WTC11 (cell line): ENCODE measurements at regions not wholly inside any gene's neighbourhood (a gene's known extent, or its start where the extent isn't known, plus 50 kb on each side); places are given as distances from the start of the nearest gene placed in this dataset.

Experiments
- ATAC-seq: fragments of 200-7000 bp; cut with Tn5 transposase; 2 replicates; pipeline ENCODE4 v1.10.0; 2021; ENCODE audit warnings: mild to moderate bottlenecking, moderate library complexity
- CTCF ChIA-PET: fragments of 300-600 bp; sonication (Branson Sonifier 250); formaldehyde crosslinking; loops from one replicate; lab custom pipeline; 2021; ENCODE audit warnings: antibody characterized with exemption; lab: Charles Lee
- POLR2A ChIA-PET: fragments of 350-600 bp; sonication (Branson Sonifier 250); formaldehyde crosslinking; loops from one replicate; lab custom pipeline; 2021; ENCODE audit warnings: antibody characterized with exemption; lab: Charles Lee
- DNase-seq: peaks from one replicate; pipeline ENCODE4 v3.0.0; 2021; ENCODE audit warnings: low spot score
- H3K27ac Mint-ChIP-seq: 2 replicates; pipeline ENCODE4 v1.8.0; 2021; ENCODE audit warnings: mixed read lengths
- H3K27me3 Mint-ChIP-seq: 2 replicates; pipeline ENCODE4 v1.8.0; 2021; ENCODE audit warnings: low read depth, mild to moderate bottlenecking, moderate library complexity, mixed read lengths
- H3K36me3 Mint-ChIP-seq: 2 replicates; pipeline ENCODE4 v1.8.0; 2021; ENCODE audit warnings: mixed read lengths
- H3K4me1 Mint-ChIP-seq: 2 replicates; pipeline ENCODE4 v1.8.0; 2022; ENCODE audit warnings: mixed read lengths
- H3K4me3 Mint-ChIP-seq: 2 replicates; pipeline ENCODE4 v1.8.0; 2021; ENCODE audit warnings: mild to moderate bottlenecking, moderate library complexity, mixed read lengths
- H3K9me3 Mint-ChIP-seq: 2 replicates; pipeline ENCODE4 v1.8.0; 2021; ENCODE audit warnings: mixed read lengths
- ATF3 ChIP-seq: sonication (generic); formaldehyde crosslinking; conservative IDR thresholded peaks from 2 replicates; pipeline ENCODE4 v1.8.1; 2022; ENCODE audit warnings: mild to moderate bottlenecking, missing genetic modification reagents
- E2F5 ChIP-seq: sonication (generic); formaldehyde crosslinking; IDR thresholded peaks from 2 replicates; pipeline ENCODE4 v1.8.1; 2022; ENCODE audit warnings: mild to moderate bottlenecking, moderate library complexity, missing genetic modification reagents
- ELF4 ChIP-seq: sonication (generic); formaldehyde crosslinking; IDR thresholded peaks from 2 replicates; pipeline ENCODE4 v1.8.1; 2022; ENCODE audit warnings: low read depth, mild to moderate bottlenecking, moderate library complexity, missing genetic modification reagents
- FOXK1 ChIP-seq: sonication (generic); formaldehyde crosslinking; IDR thresholded peaks from 2 replicates; pipeline ENCODE4 v1.8.0; 2022; ENCODE audit warnings: mild to moderate bottlenecking, moderate library complexity, missing genetic modification reagents
- GABPB1 ChIP-seq: sonication (generic); formaldehyde crosslinking; IDR thresholded peaks from 2 replicates; pipeline ENCODE4 v1.8.1; 2023; ENCODE audit warnings: mild to moderate bottlenecking, missing genetic modification reagents
- HMGA2 ChIP-seq: fragments of 250-450 bp; sonication (Bioruptor Pico); IDR thresholded peaks from 2 replicates; pipeline ENCODE4 v1.4.0; 2021; ENCODE audit warnings: mild to moderate bottlenecking, moderate library complexity
- IRF2 ChIP-seq: sonication (generic); formaldehyde crosslinking; IDR thresholded peaks from 2 replicates; pipeline ENCODE4 v1.8.0; 2022; ENCODE audit warnings: low read depth, missing genetic modification reagents, borderline replicate concordance
- JUN ChIP-seq: sonication (generic); formaldehyde crosslinking; IDR thresholded peaks from 2 replicates; pipeline ENCODE4 v1.8.0; 2023; ENCODE audit warnings: mild to moderate bottlenecking, missing genetic modification reagents
- KAT7 ChIP-seq: sonication (generic); formaldehyde crosslinking; IDR thresholded peaks from 2 replicates; pipeline ENCODE4 v1.8.1; 2023; ENCODE audit warnings: missing genetic modification reagents, mild to moderate bottlenecking, borderline replicate concordance
- MXD4 ChIP-seq: fragments of 250-450 bp; sonication (Bioruptor Pico); IDR thresholded peaks from 2 replicates; pipeline ENCODE4 v1.8.0; 2021; ENCODE audit warnings: mild to moderate bottlenecking, moderate library complexity, borderline replicate concordance
- NFATC4 ChIP-seq: fragments of 250-450 bp; sonication (Bioruptor Pico); IDR thresholded peaks from 2 replicates; pipeline ENCODE4 v1.9.0; 2021; ENCODE audit warnings: mild to moderate bottlenecking
- NR1H2 ChIP-seq: sonication (generic); formaldehyde crosslinking; IDR thresholded peaks from 2 replicates; pipeline ENCODE4 v1.9.0; 2021; ENCODE audit warnings: mild to moderate bottlenecking, moderate library complexity, missing genetic modification reagents
- NR2C2 ChIP-seq: sonication (generic); formaldehyde crosslinking; IDR thresholded peaks from 2 replicates; pipeline ENCODE4 v1.8.0; 2022; ENCODE audit warnings: mild to moderate bottlenecking, missing genetic modification reagents
- SMAD3 ChIP-seq: sonication (generic); formaldehyde crosslinking; IDR thresholded peaks from 2 replicates; pipeline ENCODE4 v1.8.0; 2022; ENCODE audit warnings: missing genetic modification reagents, mild to moderate bottlenecking, borderline replicate concordance
- ZNF219 ChIP-seq: sonication (generic); formaldehyde crosslinking; IDR thresholded peaks from 2 replicates; pipeline ENCODE4 v1.8.0; 2023; ENCODE audit warnings: missing genetic modification reagents, mild to moderate bottlenecking, borderline replicate concordance
- ZNF232 ChIP-seq: sonication (generic); formaldehyde crosslinking; IDR thresholded peaks from 2 replicates; pipeline ENCODE4 v1.8.0; 2022; ENCODE audit warnings: mild to moderate bottlenecking, missing genetic modification reagents
- ZNF416 ChIP-seq: fragments of 250-450 bp; sonication (Bioruptor Pico); IDR thresholded peaks from 2 replicates; pipeline ENCODE4 v1.9.0; 2021; ENCODE audit warnings: mild to moderate bottlenecking, inconsistent platforms
- ZNF425 ChIP-seq: fragments of 250-450 bp; sonication (Bioruptor Pico); conservative IDR thresholded peaks from 2 replicates; pipeline ENCODE4 v1.9.0; 2021; ENCODE audit warnings: mild to moderate bottlenecking
- TF ChIP-seq, protein P1 (sequence below): fragments of 250-450 bp; sonication (Bioruptor Pico); IDR thresholded peaks from 2 replicates; pipeline ENCODE4 v1.8.0; 2021; ENCODE audit warnings: mild to moderate bottlenecking
- TF ChIP-seq, protein P2 (sequence below): sonication (generic); formaldehyde crosslinking; IDR thresholded peaks from 2 replicates; pipeline ENCODE4 v1.8.1; 2023; ENCODE audit warnings: mild to moderate bottlenecking, missing genetic modification reagents, moderate library complexity
- TF ChIP-seq, protein P3 (sequence below): sonication (generic); formaldehyde crosslinking; IDR thresholded peaks from 2 replicates; pipeline ENCODE4 v1.8.1; 2023; ENCODE audit warnings: mild to moderate bottlenecking, missing genetic modification reagents, moderate library complexity
- TF ChIP-seq, protein P4 (sequence below): sonication (generic); formaldehyde crosslinking; IDR thresholded peaks from 2 replicates; pipeline ENCODE4 v1.8.0; 2022; ENCODE audit warnings: mild to moderate bottlenecking, missing genetic modification reagents

DNA sequence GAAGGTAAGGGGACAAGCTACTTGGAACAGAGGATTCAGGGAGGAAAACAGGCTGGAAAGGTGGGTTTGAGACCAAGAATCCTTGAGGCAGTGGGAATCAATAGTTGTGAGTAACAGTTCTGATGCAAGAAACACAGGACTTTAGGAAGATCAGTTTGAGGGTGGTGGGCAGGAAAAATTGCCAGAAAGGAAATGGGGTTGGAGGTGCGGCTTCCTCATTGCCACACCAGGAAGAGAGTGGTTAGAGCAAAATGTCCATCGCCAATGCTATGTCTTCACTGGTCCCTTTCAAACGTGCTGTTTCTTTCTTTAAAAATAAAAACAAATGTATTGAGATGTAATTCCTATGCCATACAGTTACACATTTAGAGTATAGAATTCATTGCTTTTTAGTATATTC lies 57.1 kb upstream of the NOCT start (continued):
- TF ChIP-seq KAT7: no peak
- TF ChIP-seq, protein P1, sequence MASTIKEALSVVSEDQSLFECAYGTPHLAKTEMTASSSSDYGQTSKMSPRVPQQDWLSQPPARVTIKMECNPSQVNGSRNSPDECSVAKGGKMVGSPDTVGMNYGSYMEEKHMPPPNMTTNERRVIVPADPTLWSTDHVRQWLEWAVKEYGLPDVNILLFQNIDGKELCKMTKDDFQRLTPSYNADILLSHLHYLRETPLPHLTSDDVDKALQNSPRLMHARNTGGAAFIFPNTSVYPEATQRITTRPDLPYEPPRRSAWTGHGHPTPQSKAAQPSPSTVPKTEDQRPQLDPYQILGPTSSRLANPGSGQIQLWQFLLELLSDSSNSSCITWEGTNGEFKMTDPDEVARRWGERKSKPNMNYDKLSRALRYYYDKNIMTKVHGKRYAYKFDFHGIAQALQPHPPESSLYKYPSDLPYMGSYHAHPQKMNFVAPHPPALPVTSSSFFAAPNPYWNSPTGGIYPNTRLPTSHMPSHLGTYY: no peak
- no peak for TF ChIP-seq ZNF232
- no peak for TF ChIP-seq NR1H2

GRCh38 chr4:138957302-138957701 lies 58.3 kb upstream of the NOCT start:
- Mint-ChIP-seq H3K9me3 (no peaks in the 10 kb centered on the region), H3K27me3 (no peaks in the 10 kb centered on the region), H3K27ac (no peak overlapping the region), H3K4me1 (peaks cover 5% of the 10 kb centered on the region), H3K36me3 (no peaks in the 10 kb centered on the region), H3K4me3 (no peak overlapping the region)
- ATAC-seq: no peak
- TF ChIP-seq NR1H2 (no peak), IRF2 (CRISPR knock-in tag) (no peak), NFATC4 (CRISPR knock-in tag) (no peak), MXD4 (CRISPR knock-in tag) (no peak), NR2C2 (CRISPR knock-in tag) (no peak), FOXK1 (no peak)
- TF ChIP-seq, protein P2, sequence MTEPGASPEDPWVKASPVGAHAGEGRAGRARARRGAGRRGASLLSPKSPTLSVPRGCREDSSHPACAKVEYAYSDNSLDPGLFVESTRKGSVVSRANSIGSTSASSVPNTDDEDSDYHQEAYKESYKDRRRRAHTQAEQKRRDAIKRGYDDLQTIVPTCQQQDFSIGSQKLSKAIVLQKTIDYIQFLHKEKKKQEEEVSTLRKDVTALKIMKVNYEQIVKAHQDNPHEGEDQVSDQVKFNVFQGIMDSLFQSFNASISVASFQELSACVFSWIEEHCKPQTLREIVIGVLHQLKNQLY (CRISPR knock-in tag): no peak
- CTCF ChIA-PET: interaction anchor here (1.0 kb wide), 1 partner anchor 19 kb away, joined by 3 read pairs; no protein-coding TSS in a partner anchor
- POLR2A ChIA-PET: no interaction called here
- no peak for DNase-seq

GRCh38 chr4:138954428-138954827 lies 61.2 kb upstream of the NOCT start:
- no peaks in the 10 kb centered on the region for H3K27me3 Mint-ChIP-seq
- no peak for ATAC-seq
- no peaks in the 10 kb centered on the region; the same call in 1 of the 2 replicates for H3K4me1 Mint-ChIP-seq
- no peak overlapping the region for H3K4me3 Mint-ChIP-seq
- CTCF ChIA-PET: no interaction called here
- no peak for TF ChIP-seq ZNF219
- TF ChIP-seq, protein P3, sequence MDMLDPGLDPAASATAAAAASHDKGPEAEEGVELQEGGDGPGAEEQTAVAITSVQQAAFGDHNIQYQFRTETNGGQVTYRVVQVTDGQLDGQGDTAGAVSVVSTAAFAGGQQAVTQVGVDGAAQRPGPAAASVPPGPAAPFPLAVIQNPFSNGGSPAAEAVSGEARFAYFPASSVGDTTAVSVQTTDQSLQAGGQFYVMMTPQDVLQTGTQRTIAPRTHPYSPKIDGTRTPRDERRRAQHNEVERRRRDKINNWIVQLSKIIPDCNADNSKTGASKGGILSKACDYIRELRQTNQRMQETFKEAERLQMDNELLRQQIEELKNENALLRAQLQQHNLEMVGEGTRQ (CRISPR knock-in tag): no peak
- TF ChIP-seq ZNF425: no peak
- no peak for TF ChIP-seq HMGA2 (CRISPR knock-in tag)
- TF ChIP-seq JUN (CRISPR knock-in tag): no peak
- TF ChIP-seq ELF4 (CRISPR knock-in tag): no peak
- no peak for TF ChIP-seq ATF3
- TF ChIP-seq, protein P4, sequence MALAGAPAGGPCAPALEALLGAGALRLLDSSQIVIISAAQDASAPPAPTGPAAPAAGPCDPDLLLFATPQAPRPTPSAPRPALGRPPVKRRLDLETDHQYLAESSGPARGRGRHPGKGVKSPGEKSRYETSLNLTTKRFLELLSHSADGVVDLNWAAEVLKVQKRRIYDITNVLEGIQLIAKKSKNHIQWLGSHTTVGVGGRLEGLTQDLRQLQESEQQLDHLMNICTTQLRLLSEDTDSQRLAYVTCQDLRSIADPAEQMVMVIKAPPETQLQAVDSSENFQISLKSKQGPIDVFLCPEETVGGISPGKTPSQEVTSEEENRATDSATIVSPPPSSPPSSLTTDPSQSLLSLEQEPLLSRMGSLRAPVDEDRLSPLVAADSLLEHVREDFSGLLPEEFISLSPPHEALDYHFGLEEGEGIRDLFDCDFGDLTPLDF: no peak
- TF ChIP-seq FOXK1: no peak
- TF ChIP-seq GABPB1 (CRISPR knock-in tag): no peak
- no peak for TF ChIP-seq ZNF416
- TF ChIP-seq SMAD3 (CRISPR knock-in tag): no peak
- TF ChIP-seq E2F5 (CRISPR knock-in tag): no peak
- TF ChIP-seq KAT7: no peak
- H3K27ac Mint-ChIP-seq: no peak overlapping the region
- H3K36me3 Mint-ChIP-seq: no peaks in the 10 kb centered on the region
- peaks cover 3% of the 10 kb centered on the region; the same call in 1 of the 2 replicates for H3K9me3 Mint-ChIP-seq
- DNase-seq: no peak
- POLR2A ChIA-PET: no interaction called here
